ENCODE measurements at regions not wholly inside any gene's neighbourhood (a gene's known extent, or its start where the extent isn't known, plus 50 kb on each side); places are given as distances from the start of the nearest gene placed in this dataset.

DNA sequence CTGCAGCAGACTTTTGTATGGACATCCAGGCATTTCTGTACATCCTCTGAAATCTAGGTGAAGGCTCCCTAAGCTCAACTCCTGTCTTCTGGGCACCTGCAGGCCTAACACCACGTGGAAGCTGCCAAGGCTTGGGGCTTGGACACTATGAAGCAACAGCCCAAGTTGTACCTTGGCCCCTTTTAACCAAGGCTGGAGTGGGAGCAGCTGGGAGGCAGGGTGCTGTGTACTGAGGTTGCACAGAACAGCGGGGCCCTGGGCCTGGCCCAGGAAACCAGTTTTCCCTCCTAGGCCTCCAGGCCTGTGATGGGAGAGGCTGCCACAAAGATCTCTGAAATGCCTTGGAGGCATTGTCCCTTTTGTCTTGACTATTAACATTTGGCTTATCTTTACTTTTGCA lies 214.4 kb upstream of the LRIG3 start:
- TF ChIP-seq POLR2A (IDR thresholded peaks at IDR 0.05; ENCODE audit: borderline replicate concordance, extremely low read depth, insufficient read depth, insufficient read length) = no peak
- no peak for TF ChIP-seq YY1 (IDR thresholded peaks at IDR 0.05; ENCODE audit: extremely low read depth, insufficient replicate concordance, low read depth, low read length)
- TF ChIP-seq EZH2 (IDR thresholded peaks at IDR 0.05) = no peak
- no peak for TF ChIP-seq TCF7L2 (IDR thresholded peaks at IDR 0.05; ENCODE audit: borderline replicate concordance, extremely low read depth, insufficient read depth, insufficient read length)
- no peak for TF ChIP-seq SIN3A (IDR thresholded peaks at IDR 0.05; ENCODE audit: low read depth)
- TF ChIP-seq CBX3 (IDR thresholded peaks at IDR 0.05; ENCODE audit: low read depth) = no peak
- no peak for TF ChIP-seq CTCF (IDR thresholded peaks at IDR 0.05 in 2 of 3, conservative IDR thresholded peaks at IDR 0.05 in 1 of 3; ENCODE audit: borderline replicate concordance in 1 of 3, insufficient read depth in 1 of 3, low read depth in 2 of 3, low read length in 2 of 3)
- no peak for TF ChIP-seq FOSL1 (IDR thresholded peaks at IDR 0.05; ENCODE audit: low read depth)
- TF ChIP-seq CEBPB (IDR thresholded peaks at IDR 0.05; ENCODE audit: low read depth) = no peak
- no peak for TF ChIP-seq ZNF274 (IDR thresholded peaks at IDR 0.05; ENCODE audit: low read depth, low read length)
- TF ChIP-seq POLR2AphosphoS5 (IDR thresholded peaks at IDR 0.05; ENCODE audit: low read depth, low read length) = no peak
- no peak for TF ChIP-seq RAD21 (IDR thresholded peaks at IDR 0.05; ENCODE audit: low read depth)
